ENCODE measurements at regions not wholly inside any gene's neighbourhood (a gene's known extent, or its start where the extent isn't known, plus 50 kb on each side); places are given as distances from the start of the nearest gene placed in this dataset.

DNA sequence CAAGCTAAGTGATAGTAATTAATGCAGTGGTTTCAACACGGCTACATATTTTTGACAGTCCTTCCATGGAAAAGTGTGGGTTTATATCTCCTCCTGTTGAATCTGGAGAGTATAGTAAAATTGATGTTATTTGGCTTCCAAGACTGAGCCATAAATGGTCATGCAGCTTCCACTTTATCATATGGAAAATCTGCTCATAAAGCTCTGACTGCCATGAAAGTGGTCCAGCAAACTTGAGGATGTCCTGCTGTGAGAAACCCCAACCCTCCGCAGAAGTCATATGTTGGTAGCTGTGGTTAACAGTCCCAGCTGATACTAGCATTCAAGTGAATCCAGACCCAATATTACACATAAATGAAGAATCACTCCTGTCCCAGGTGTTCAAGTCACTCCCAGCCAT lies 378.3 kb downstream of the KCTD16 start:
- Mint-ChIP-seq H3K9me3 (ENCODE audit: unreplicated experiment) (no peaks in the 10 kb centered on the region), H3K27me3 (ENCODE audit: insufficient read depth, unreplicated experiment) (no peaks in the 10 kb centered on the region), H3K4me1 (ENCODE audit: low read depth, unreplicated experiment) (no peaks in the 10 kb centered on the region), H3K27ac (ENCODE audit: unreplicated experiment) (no peak overlapping the region), H3K36me3 (ENCODE audit: insufficient read depth, unreplicated experiment) (no peaks in the 10 kb centered on the region), H3K4me3 (ENCODE audit: unreplicated experiment) (no peak overlapping the region)
- TF ChIP-seq, protein P1, sequence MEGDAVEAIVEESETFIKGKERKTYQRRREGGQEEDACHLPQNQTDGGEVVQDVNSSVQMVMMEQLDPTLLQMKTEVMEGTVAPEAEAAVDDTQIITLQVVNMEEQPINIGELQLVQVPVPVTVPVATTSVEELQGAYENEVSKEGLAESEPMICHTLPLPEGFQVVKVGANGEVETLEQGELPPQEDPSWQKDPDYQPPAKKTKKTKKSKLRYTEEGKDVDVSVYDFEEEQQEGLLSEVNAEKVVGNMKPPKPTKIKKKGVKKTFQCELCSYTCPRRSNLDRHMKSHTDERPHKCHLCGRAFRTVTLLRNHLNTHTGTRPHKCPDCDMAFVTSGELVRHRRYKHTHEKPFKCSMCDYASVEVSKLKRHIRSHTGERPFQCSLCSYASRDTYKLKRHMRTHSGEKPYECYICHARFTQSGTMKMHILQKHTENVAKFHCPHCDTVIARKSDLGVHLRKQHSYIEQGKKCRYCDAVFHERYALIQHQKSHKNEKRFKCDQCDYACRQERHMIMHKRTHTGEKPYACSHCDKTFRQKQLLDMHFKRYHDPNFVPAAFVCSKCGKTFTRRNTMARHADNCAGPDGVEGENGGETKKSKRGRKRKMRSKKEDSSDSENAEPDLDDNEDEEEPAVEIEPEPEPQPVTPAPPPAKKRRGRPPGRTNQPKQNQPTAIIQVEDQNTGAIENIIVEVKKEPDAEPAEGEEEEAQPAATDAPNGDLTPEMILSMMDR (IDR thresholded peaks at IDR 0.05; ENCODE audit: insufficient read depth in 1 of 2, low read depth in 1 of 2, low read length in 1 of 2, severe bottlenecking in 1 of 2, unreplicated experiment in 1 of 2) = no peak
- POLR2A ChIA-PET = no interaction called here
- no TSS peak for BruUV-seq (replicated peaks)
- CTCF ChIA-PET = no interaction called here
- no peak overlapping the region for H3K4me3 ChIP-seq (ENCODE audit: low read depth, low read length)
- no peaks in the 10 kb centered on the region for H3K27me3 ChIP-seq (replicated peaks; ENCODE audit: control insufficient read depth, insufficient read depth, low read length)
- no peaks in the 10 kb centered on the region for H3K4me1 ChIP-seq
- H3K9me3 ChIP-seq = no peaks in the 10 kb centered on the region
- DNase-seq = no peak
- intact Hi-C loops (cut with micrococcal nuclease; ENCODE audit: unreplicated experiment) = no loop called here
- H3K36me3 ChIP-seq (ENCODE audit: control insufficient read depth, insufficient read depth, low read length) = no peaks in the 10 kb centered on the region

GRCh38 chr5:144547098-144547499 lies 376.4 kb downstream of the KCTD16 start:
- TF ChIP-seq, protein P1 (IDR thresholded peaks at IDR 0.05; ENCODE audit: insufficient read depth in 1 of 2, low read depth in 1 of 2, low read length in 1 of 2, severe bottlenecking in 1 of 2, unreplicated experiment in 1 of 2) = no peak
- ChIA-PET CTCF (no interaction called here), POLR2A (no interaction called here)
- intact Hi-C loops (cut with micrococcal nuclease; ENCODE audit: unreplicated experiment) = no loop called here
- H3K36me3 ChIP-seq (ENCODE audit: control insufficient read depth, insufficient read depth, low read length) = no peaks in the 10 kb centered on the region
- H3K4me1 ChIP-seq = no peaks in the 10 kb centered on the region
- H3K27me3 ChIP-seq (replicated peaks; ENCODE audit: control insufficient read depth, insufficient read depth, low read length) = no peaks in the 10 kb centered on the region
- no peak for DNase-seq
- Mint-ChIP-seq H3K4me1 (ENCODE audit: low read depth, unreplicated experiment) (no peaks in the 10 kb centered on the region), H3K9me3 (ENCODE audit: unreplicated experiment) (no peaks in the 10 kb centered on the region), H3K27me3 (ENCODE audit: insufficient read depth, unreplicated experiment) (no peaks in the 10 kb centered on the region), H3K4me3 (ENCODE audit: unreplicated experiment) (no peak overlapping the region), H3K27ac (ENCODE audit: unreplicated experiment) (no peak overlapping the region), H3K36me3 (ENCODE audit: insufficient read depth, unreplicated experiment) (no peaks in the 10 kb centered on the region)
- H3K4me3 ChIP-seq (ENCODE audit: low read depth, low read length) = no peak overlapping the region
- H3K9me3 ChIP-seq = no peaks in the 10 kb centered on the region
- no TSS peak for BruUV-seq (replicated peaks)

GRCh38 chr5:144538845-144539244 lies 368.2 kb downstream of the KCTD16 start:
- no peaks in the 10 kb centered on the region for H3K4me1 Mint-ChIP-seq (ENCODE audit: low read depth, unreplicated experiment)
- no peak for DNase-seq
- Histone ChIP-seq H3K4me1 (no peaks in the 10 kb centered on the region), H3K4me3 (ENCODE audit: low read depth, low read length) (no peak overlapping the region), H3K9me3 (no peaks in the 10 kb centered on the region), H3K27me3 (replicated peaks; ENCODE audit: control insufficient read depth, insufficient read depth, low read length) (no peaks in the 10 kb centered on the region), H3K36me3 (ENCODE audit: control insufficient read depth, insufficient read depth, low read length) (no peaks in the 10 kb centered on the region)
- no TSS peak for BruUV-seq (replicated peaks)
- H3K36me3 Mint-ChIP-seq (ENCODE audit: insufficient read depth, unreplicated experiment) = no peaks in the 10 kb centered on the region
- intact Hi-C loops (cut with micrococcal nuclease; ENCODE audit: unreplicated experiment) = no loop called here
- H3K27ac Mint-ChIP-seq (ENCODE audit: unreplicated experiment) = no peak overlapping the region
- peaks cover 3% of the 10 kb centered on the region for H3K27me3 Mint-ChIP-seq (ENCODE audit: insufficient read depth, unreplicated experiment)
- H3K9me3 Mint-ChIP-seq (ENCODE audit: unreplicated experiment) = no peaks in the 10 kb centered on the region
- TF ChIP-seq, protein P1 (IDR thresholded peaks at IDR 0.05; ENCODE audit: insufficient read depth in 1 of 2, low read depth in 1 of 2, low read length in 1 of 2, severe bottlenecking in 1 of 2, unreplicated experiment in 1 of 2) = no peak
- ChIA-PET POLR2A (no interaction called here), CTCF (no interaction called here)
- no peak overlapping the region for H3K4me3 Mint-ChIP-seq (ENCODE audit: unreplicated experiment)
